Adrenal gland (tissue), 9 donors: ENCODE measurements at regions not wholly inside any gene's neighbourhood (a gene's known extent, or its start where the extent isn't known, plus 50 kb on each side); places are given as distances from the start of the nearest gene placed in this dataset.
"Not testable (repeated sequence)": the region's sequence is repeated elsewhere in the genome, so short reads cannot be mapped to it uniquely, and the experiment has no call there.

ENCODE experiments used
- DNase-seq, 7 donors: peaks; one replicate each; pipeline ENCODE4 v3.0.0-alpha.2; 2019 to 2020
- H3K27ac ChIP-seq, 5 donors: fragments of 200-600 bp; sonication (generic) in 4 of 5; 1 replicate in 3 of 5; 2 replicates in 2 of 5; pipeline versions ENCODE4 v1.5.1 to v1.8.0; 2016 to 2020; ENCODE audit warnings: mild to moderate bottlenecking in 1 of 5
- H3K27me3 ChIP-seq: fragments of 200-600 bp; 2 replicates; pipeline ENCODE4 v1.8.0; 2021
- H3K36me3 ChIP-seq, 2 donors: fragments of 200-600 bp; replicated peaks in 1 of 2; 1 replicate in 1 of 2; 2 replicates in 1 of 2; pipeline versions ENCODE4 v1.5.1 to v1.8.0; 2018 to 2022
- H3K4me1 ChIP-seq, 2 donors: fragments of 200-600 bp; replicated peaks in 1 of 2; 1 replicate in 1 of 2; 2 replicates in 1 of 2; pipeline versions ENCODE4 v1.5.1 to v1.8.0; 2018 to 2021
- H3K4me3 ChIP-seq, 4 donors: fragments of 200-600 bp; sonication (generic) in 3 of 4; one replicate each; pipeline ENCODE4 v1.5.1; 2016 to 2018
- H3K9me3 ChIP-seq, 3 donors: fragments of 200-600 bp; sonication (generic) in 1 of 3; replicated peaks in 1 of 3; 1 replicate in 2 of 3; 2 replicates in 1 of 3; pipeline versions ENCODE4 v1.5.1 to v1.8.0; 2016 to 2021
- POLR2A ChIP-seq, 2 donors: fragments of 450-650 bp; IDR thresholded peaks; one replicate each; pipeline ENCODE4 v1.6.1; 2017; ENCODE audit warnings: antibody characterized with exemption in 2 of 2, mild to moderate bottlenecking in 2 of 2, moderate library complexity in 1 of 2
- WGBS, 4 donors: extraction: QIAGEN DNeasy Blood & Tissue Kit in 2 of 4; methylation state at CpG; one replicate each; pipeline versions ENCODE4 v1.1.5 to v1.1.7; 2013 to 2017; 5-methylcytosine and 5-hydroxymethylcytosine counted together
- intact Hi-C, 2 donors: fragments of 100-400 bp; cut with DNase I; formaldehyde crosslinking; loops; one replicate each; pipeline versions ENCODE4 v1.14.1 to v1.15.0; 2022 to 2023
- TF ChIP-seq, protein P1 (sequence below), 6 experiments: fragments of 450-650 bp in 4 of 6; fragments of 200-600 bp in 2 of 6; sonication (generic) in 1 of 6; IDR thresholded peaks; 1 replicate in 5 of 6; 2 replicates in 1 of 6; pipeline versions ENCODE4 v1.5.1 to v1.8.0; 2016 to 2021; ENCODE audit warnings: antibody characterized with exemption in 6 of 6, mild to moderate bottlenecking in 2 of 6, moderate library complexity in 1 of 6
- donor health status: healthy with polysubstance abuse.
- donor health status: Bipolar disorder and iron deficiency.
- donor health status: DM: yes; HTN: yes; CAD: no.
- donor health status: DM: no; HTN: no; CAD: no.
- donor health status: DM: no; HTN: no; CAD: no.

DNA sequence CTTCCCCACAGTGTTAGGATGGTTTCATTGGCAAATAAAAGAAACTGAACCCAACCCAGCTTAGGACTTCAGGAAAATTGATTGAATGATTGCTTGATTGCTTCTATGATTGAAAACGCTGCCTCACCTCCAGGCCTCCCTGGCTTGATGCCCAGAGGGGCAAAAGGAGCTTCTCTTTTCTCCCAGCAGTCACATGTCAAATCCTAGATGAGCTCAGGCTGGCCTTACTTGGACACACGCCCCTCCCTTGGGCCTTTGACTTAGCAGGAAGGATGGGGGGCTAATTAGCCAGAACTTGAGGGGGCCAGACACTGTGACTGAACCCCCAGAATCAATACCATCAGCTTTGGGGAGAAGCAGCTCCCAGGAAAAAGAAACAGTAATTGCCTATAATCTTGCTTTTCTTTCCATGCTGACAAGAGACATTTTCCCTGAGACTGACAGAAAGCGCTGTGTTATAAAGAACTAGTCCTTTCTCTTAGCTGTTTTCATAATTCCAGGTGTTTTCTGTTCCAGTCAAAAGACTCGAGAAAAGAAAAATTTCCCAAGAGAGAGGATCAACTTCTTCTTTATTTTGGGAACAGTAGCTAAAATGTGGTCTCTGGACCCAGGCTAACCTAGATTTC lies 50.8 kb upstream of the ATP5PO start:
- TF ChIP-seq, protein P1, sequence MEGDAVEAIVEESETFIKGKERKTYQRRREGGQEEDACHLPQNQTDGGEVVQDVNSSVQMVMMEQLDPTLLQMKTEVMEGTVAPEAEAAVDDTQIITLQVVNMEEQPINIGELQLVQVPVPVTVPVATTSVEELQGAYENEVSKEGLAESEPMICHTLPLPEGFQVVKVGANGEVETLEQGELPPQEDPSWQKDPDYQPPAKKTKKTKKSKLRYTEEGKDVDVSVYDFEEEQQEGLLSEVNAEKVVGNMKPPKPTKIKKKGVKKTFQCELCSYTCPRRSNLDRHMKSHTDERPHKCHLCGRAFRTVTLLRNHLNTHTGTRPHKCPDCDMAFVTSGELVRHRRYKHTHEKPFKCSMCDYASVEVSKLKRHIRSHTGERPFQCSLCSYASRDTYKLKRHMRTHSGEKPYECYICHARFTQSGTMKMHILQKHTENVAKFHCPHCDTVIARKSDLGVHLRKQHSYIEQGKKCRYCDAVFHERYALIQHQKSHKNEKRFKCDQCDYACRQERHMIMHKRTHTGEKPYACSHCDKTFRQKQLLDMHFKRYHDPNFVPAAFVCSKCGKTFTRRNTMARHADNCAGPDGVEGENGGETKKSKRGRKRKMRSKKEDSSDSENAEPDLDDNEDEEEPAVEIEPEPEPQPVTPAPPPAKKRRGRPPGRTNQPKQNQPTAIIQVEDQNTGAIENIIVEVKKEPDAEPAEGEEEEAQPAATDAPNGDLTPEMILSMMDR (IDR thresholded peaks at IDR 0.05): no peak
- no peak for TF ChIP-seq POLR2A (IDR thresholded peaks at IDR 0.05)
- Histone ChIP-seq H3K27me3 (no peaks in the 10 kb centered on the region), H3K4me1 (peaks cover 12 to 14% of the 10 kb centered on the region in 2 donors), H3K27ac (no peak overlapping the region), H3K36me3 (no peaks in the 10 kb centered on the region), H3K4me3 (no peak overlapping the region), H3K9me3 (no peaks in the 10 kb centered on the region)
- WGBS, 4 donors: 55 to 67% (median 64%) methylated on average over 4 of the region's 4 CpGs
- DNase-seq: no peak
- intact Hi-C loops: no loop called here

DNA sequence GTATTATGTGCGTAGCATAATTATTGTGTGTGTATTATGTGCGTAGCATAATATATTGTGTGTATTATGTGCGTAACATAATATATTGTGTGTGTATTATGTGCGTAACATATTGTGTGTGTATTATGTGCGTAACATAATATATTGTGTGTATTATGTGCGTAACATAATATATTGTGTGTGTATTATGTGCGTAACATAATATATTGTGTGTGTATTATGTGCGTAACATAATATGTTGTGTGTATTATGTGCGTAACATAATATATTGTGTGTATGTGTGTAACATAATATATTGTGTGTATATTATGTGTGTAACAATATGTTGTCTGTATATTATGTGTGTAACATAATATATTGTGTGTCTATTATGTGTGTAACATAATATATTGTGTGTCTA lies 50.1 kb upstream of the ATP5PO start:
- DNase-seq, H3K27me3 ChIP-seq, H3K9me3 ChIP-seq, intact Hi-C loops, H3K4me3 ChIP-seq, H3K27ac ChIP-seq, H3K36me3 ChIP-seq: not testable (repeated sequence)
- 94 to 96% (median 96%) methylated on average over 9 of the region's 9 CpGs for WGBS, 4 donors
- H3K4me1 ChIP-seq: peaks cover 12 to 14% of the 10 kb centered on the region in 2 donors
